Activated naive CD4-positive, alpha-beta T cell treated with anti-CD3 and anti-CD28 coated beads, Interleukin-2, amount 10 ng/mL, durations not matched to agents 7 days and 5 days (primary cell): ENCODE measurements at regions not wholly inside any gene's neighbourhood (a gene's known extent, or its start where the extent isn't known, plus 50 kb on each side); places are given as distances from the start of the nearest gene placed in this dataset.

ENCODE experiments used
- CTCF ChIA-PET: fragments of 350-600 bp; sonication (Branson Sonifier 250); formaldehyde crosslinking; loops from one replicate; lab custom pipeline; 2021; ENCODE audit warnings: antibody characterized with exemption; lab: Charles Lee
- DNase-seq: peaks from one replicate; pipeline ENCODE4 v3.0.0-alpha.2; 2020
- H3K27ac Mint-ChIP-seq: one replicate; pipeline ENCODE4 v1.8.0; 2021; ENCODE audit warnings: mild to moderate bottlenecking, moderate library complexity, mixed read lengths
- H3K27me3 Mint-ChIP-seq: one replicate; pipeline ENCODE4 v1.8.0; 2021; ENCODE audit warnings: mild to moderate bottlenecking, mixed read lengths
- H3K36me3 Mint-ChIP-seq: one replicate; pipeline ENCODE4 v1.8.0; 2021; ENCODE audit warnings: mixed read lengths
- H3K4me1 Mint-ChIP-seq: one replicate; pipeline ENCODE4 v1.8.0; 2021; ENCODE audit warnings: mixed read lengths
- H3K4me3 Mint-ChIP-seq: one replicate; pipeline ENCODE4 v1.8.0; 2021; ENCODE audit warnings: mild to moderate bottlenecking, moderate library complexity, mixed read lengths
- H3K9me3 Mint-ChIP-seq: one replicate; pipeline ENCODE4 v1.8.0; 2021; ENCODE audit warnings: mixed read lengths

DNA sequence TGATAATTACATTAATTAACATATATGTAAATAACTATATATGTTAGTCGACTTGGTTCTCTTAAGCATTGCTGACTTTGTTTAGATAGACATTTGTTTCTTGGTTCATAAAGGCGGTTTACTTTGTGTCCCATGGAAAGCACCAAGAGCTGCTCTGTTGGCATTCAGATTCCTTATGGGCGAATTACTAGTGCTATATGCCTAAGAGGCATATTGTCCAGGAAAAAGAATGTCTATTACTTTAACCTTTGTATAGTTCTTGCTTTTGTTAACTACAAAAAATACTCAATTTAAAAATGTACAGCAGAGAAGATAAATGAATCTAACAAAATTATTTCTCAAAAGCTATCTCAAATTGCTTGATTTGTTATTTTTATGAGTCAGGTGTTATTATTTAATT lies 532.8 kb downstream of the FAT4 start:
- DNase-seq: no peak
- H3K27me3 Mint-ChIP-seq: no peaks in the 10 kb centered on the region
- H3K36me3 Mint-ChIP-seq: no peaks in the 10 kb centered on the region
- CTCF ChIA-PET: no interaction called here
- H3K4me3 Mint-ChIP-seq: no peak overlapping the region
- no peak overlapping the region for H3K27ac Mint-ChIP-seq
- H3K9me3 Mint-ChIP-seq: peaks cover 6% of the 10 kb centered on the region
- H3K4me1 Mint-ChIP-seq: no peaks in the 10 kb centered on the region

DNA sequence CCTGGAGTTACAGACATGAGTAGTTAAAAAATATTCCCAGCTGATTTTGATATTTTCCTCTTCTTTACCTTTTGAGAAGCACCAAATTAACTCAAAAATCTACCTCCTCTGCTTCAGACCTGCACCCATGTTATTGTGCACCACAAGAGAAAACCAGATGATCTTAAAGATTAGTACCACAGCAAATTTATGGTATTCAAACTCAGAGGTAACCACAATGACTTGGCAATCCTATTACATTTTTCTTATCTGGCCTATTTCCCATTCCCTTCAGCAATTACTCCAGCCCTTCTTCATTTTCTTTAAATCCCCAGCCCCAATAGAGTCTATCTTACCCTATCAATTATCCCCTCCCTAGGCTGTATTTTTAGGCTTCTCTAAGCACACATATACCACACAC lies 535.1 kb downstream of the FAT4 start:
- H3K27me3 Mint-ChIP-seq: no peaks in the 10 kb centered on the region
- H3K4me1 Mint-ChIP-seq: no peaks in the 10 kb centered on the region
- H3K27ac Mint-ChIP-seq: no peak overlapping the region
- DNase-seq: no peak
- H3K36me3 Mint-ChIP-seq: no peaks in the 10 kb centered on the region
- CTCF ChIA-PET: no interaction called here
- H3K9me3 Mint-ChIP-seq: peaks cover 6% of the 10 kb centered on the region
- no peak overlapping the region for H3K4me3 Mint-ChIP-seq

DNA sequence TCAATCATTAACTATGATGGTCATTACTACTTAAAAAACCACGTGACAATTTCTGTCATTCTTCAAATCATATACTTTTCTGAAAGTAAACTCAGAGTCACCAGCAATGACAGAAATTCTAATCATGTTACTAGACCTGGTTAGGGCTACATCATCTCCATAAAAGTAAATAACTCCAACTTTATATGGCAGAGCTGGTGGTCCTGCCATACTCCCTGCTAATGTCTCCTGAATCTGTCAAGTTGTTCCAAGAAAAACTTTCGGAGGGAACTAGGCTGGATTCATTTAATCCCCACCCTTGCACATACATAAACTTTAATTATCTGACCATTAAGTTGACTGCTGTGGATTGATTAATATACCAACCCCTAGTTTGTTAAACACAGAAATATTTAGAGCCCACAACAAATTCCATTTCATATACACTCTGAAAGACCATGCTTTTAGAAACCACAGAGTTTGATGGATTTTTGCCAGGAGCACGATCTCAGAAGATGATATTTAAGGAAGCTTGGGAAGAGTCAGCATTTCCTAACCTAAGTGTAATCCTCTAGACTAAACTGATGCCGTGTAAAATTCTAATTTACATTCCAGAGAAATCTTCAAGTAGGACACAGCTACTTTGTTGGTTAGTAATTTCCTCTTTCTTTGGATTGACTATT lies 577.0 kb downstream of the FAT4 start:
- Mint-ChIP-seq H3K27ac (no peak overlapping the region), H3K27me3 (no peaks in the 10 kb centered on the region), H3K4me3 (no peak overlapping the region), H3K36me3 (no peaks in the 10 kb centered on the region), H3K9me3 (peaks cover 16% of the 10 kb centered on the region), H3K4me1 (no peaks in the 10 kb centered on the region)
- no peak for DNase-seq
- CTCF ChIA-PET: no interaction called here

- H3K27ac Mint-ChIP-seq: no peak overlapping the region
- no peaks in the 10 kb centered on the region for H3K27me3 Mint-ChIP-seq
- no peaks in the 10 kb centered on the region for H3K36me3 Mint-ChIP-seq
- no peak for DNase-seq
- H3K4me3 Mint-ChIP-seq: no peak overlapping the region
- H3K9me3 Mint-ChIP-seq: peaks cover 2% of the 10 kb centered on the region
- CTCF ChIA-PET: no interaction called here
- no peaks in the 10 kb centered on the region for H3K4me1 Mint-ChIP-seq
Measured at GRCh38 chr4:125904802-125905201, 590.0 kb downstream of the FAT4 start.

- CTCF ChIA-PET: no interaction called here
Measured at GRCh38 chr4:125911058-125911457, 596.3 kb downstream of the FAT4 start.

DNA sequence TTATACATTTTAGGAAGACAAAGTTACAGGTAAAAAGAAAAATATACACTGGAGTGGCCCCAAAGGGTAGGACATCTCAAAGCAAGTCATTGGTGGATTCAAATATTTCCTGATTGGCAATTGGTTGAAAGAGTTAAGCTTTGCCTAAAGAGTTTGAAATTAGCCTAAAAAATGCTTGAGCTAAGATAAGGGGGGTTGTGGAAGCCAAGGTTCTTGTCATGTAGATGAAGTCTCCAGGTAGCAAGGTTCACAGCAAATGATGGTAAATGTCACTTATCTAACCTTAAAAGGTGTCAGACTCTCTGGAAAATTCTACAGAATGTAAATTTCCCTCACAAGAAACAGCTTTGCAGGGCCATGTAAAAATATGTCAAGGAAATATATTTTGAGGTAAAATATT lies 596.7 kb downstream of the FAT4 start:
- H3K27me3 Mint-ChIP-seq: no peaks in the 10 kb centered on the region

More at GRCh38 chr4:125911058-125911457, 596.3 kb downstream of the FAT4 start:
- peaks cover 2% of the 10 kb centered on the region for H3K9me3 Mint-ChIP-seq
- H3K27ac Mint-ChIP-seq: no peak overlapping the region
- no peaks in the 10 kb centered on the region for H3K27me3 Mint-ChIP-seq
- H3K4me1 Mint-ChIP-seq: no peaks in the 10 kb centered on the region
- no peak overlapping the region for H3K4me3 Mint-ChIP-seq
- no peaks in the 10 kb centered on the region for H3K36me3 Mint-ChIP-seq
- no peak for DNase-seq

GRCh38 chr4:125917559-125917958 lies 602.8 kb downstream of the FAT4 start:
- Mint-ChIP-seq H3K27me3 (no peaks in the 10 kb centered on the region), H3K4me3 (no peak overlapping the region), H3K27ac (no peak overlapping the region), H3K4me1 (no peaks in the 10 kb centered on the region), H3K36me3 (no peaks in the 10 kb centered on the region), H3K9me3 (no peaks in the 10 kb centered on the region)
- CTCF ChIA-PET: no interaction called here
- DNase-seq: no peak

More for the DNA sequence above, 596.7 kb downstream of the FAT4 start:
- CTCF ChIA-PET: no interaction called here
- Mint-ChIP-seq H3K9me3 (peaks cover 2% of the 10 kb centered on the region), H3K27ac (no peak overlapping the region), H3K36me3 (no peaks in the 10 kb centered on the region), H3K4me3 (no peak overlapping the region), H3K4me1 (no peaks in the 10 kb centered on the region)
- DNase-seq: no peak

DNA sequence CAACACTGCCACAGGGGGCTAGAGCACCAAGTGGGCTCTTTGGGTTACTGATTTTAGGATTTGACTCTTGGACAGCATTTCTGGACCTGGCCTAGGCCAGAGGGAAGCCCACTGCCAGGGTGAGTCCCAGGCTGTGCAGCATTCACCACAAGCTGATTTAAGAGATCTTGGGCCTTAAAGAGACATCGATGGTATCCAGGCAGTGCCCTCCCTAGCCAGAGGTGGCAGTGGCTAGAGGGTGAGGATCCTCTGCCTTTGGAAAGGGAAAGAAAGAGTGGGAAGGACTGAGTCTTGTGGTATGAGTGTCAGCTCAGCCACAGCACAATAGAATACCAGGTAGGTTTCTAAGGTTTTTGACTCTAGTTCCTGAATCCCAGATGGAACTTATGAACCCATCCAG lies 613.9 kb downstream of the FAT4 start:
- peaks cover 10% of the 10 kb centered on the region for H3K9me3 Mint-ChIP-seq
- no peak overlapping the region for H3K4me3 Mint-ChIP-seq
- CTCF ChIA-PET: no interaction called here
- no peak for DNase-seq
- H3K4me1 Mint-ChIP-seq: no peaks in the 10 kb centered on the region
- H3K27ac Mint-ChIP-seq: no peak overlapping the region
- H3K36me3 Mint-ChIP-seq: no peaks in the 10 kb centered on the region
- no peaks in the 10 kb centered on the region for H3K27me3 Mint-ChIP-seq

DNA sequence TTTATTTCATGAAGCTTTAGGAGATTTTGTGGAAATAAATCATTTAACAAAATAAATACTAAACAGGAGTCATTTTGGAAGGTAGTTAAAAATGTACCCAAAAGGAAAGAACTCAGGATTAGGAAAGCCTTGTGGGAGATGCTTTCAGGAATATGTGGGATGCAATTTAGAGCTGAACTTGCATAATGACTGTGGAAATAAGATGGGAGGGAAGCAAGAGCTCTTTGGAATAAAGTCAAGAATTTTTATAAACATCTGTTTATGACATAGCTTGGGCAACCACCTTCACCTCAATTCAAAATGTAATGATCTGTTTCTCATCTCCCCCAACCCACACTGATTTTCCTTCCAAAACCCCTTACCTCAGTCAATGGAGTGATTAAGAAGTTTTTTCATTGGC lies 623.8 kb downstream of the FAT4 start:
- no peaks in the 10 kb centered on the region for H3K27me3 Mint-ChIP-seq
- H3K27ac Mint-ChIP-seq: no peak overlapping the region
- no peaks in the 10 kb centered on the region for H3K4me1 Mint-ChIP-seq
- CTCF ChIA-PET: no interaction called here
- no peaks in the 10 kb centered on the region for H3K36me3 Mint-ChIP-seq
- no peak overlapping the region for H3K4me3 Mint-ChIP-seq
- no peak for DNase-seq
- peaks cover 10% of the 10 kb centered on the region for H3K9me3 Mint-ChIP-seq

DNA sequence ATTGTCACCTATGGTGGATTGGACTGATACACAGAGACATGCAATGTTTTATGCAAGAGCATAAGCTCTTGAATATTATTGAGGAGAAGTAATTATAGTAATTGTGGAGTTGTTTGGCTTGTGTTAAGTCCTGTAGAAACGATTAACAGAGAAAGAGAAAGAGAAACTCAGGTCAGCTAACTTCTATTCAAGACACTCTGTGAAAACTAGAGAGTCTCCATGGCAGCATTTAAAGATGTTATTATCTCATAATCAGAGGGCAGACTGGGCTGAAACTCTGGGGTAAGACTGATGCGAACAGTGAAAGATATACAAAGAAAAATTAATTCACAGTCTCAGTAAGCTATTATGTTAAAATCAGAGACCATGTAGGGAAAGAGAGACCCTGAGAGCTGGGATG lies 625.7 kb downstream of the FAT4 start:
- no peak overlapping the region for H3K27ac Mint-ChIP-seq
- CTCF ChIA-PET: interaction anchor here (0.6 kb wide), 1 partner anchor 13 kb away, joined by 3 read pairs; no protein-coding TSS in a partner anchor
- DNase-seq: no peak

DNA sequence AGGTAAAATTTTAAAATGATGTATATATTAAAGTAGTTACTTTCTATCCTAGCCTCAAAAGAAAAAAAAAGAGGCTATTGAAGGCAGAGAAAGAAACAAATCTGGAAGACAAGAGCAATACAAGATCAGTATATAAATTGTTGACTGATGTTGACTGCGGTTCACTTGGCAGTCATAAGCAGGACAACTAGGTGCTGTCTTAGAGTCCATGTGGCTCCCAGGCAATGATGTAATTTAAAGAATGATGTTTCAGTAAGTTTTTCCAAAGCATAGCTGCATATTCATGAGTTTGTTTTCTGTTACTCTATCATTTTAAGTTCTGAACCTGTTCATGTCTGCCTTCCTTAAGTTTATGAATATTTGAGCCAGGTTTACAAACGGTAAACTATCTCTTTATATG lies 630.2 kb downstream of the FAT4 start:
- DNase-seq: no peak
- CTCF ChIA-PET: interaction anchor here (0.5 kb wide), 1 partner anchor 698 kb away, joined by 3 read pairs; no protein-coding TSS in a partner anchor
- H3K4me3 Mint-ChIP-seq: no peak overlapping the region
- peaks cover 4% of the 10 kb centered on the region for H3K9me3 Mint-ChIP-seq
- H3K27me3 Mint-ChIP-seq: no peaks in the 10 kb centered on the region
- no peaks in the 10 kb centered on the region for H3K4me1 Mint-ChIP-seq
- no peaks in the 10 kb centered on the region for H3K36me3 Mint-ChIP-seq
- H3K27ac Mint-ChIP-seq: no peak overlapping the region

More for the DNA sequence above, 625.7 kb downstream of the FAT4 start:
- H3K9me3 Mint-ChIP-seq: peaks cover 8% of the 10 kb centered on the region
- no peak overlapping the region for H3K4me3 Mint-ChIP-seq
- H3K4me1 Mint-ChIP-seq: no peaks in the 10 kb centered on the region
- H3K27me3 Mint-ChIP-seq: no peaks in the 10 kb centered on the region
- no peaks in the 10 kb centered on the region for H3K36me3 Mint-ChIP-seq

DNA sequence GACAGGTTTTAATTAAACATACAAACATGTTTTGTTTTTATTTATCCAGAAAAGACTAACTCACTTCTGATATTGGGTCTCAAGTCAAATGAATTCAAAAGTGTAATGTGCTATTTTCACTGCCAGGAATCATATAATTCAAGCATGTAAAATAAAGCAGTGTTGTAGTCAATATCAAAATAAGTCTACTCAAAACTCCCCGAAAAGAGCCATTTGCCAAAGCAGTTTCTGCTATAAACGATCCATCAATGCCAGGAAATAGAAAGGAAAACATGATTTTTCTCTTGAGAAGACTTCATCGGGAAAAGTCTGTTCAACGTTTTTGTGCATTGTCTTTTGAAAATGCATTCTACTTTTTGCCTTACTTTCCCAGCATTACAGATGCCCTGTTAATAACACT lies 633.3 kb downstream of the FAT4 start:
- DNase-seq: no peak
- Mint-ChIP-seq H3K9me3 (peaks cover 4% of the 10 kb centered on the region), H3K27ac (no peak overlapping the region), H3K4me1 (no peaks in the 10 kb centered on the region), H3K27me3 (no peaks in the 10 kb centered on the region), H3K4me3 (no peak overlapping the region), H3K36me3 (no peaks in the 10 kb centered on the region)
- CTCF ChIA-PET: no interaction called here

GRCh38 chr4:125951261-125951887 lies 636.6 kb downstream of the FAT4 start:
- DNase-seq: no peak
- H3K36me3 Mint-ChIP-seq: no peaks in the 10 kb centered on the region
- H3K27ac Mint-ChIP-seq: no peak overlapping the region
- CTCF ChIA-PET: no interaction called here
- H3K9me3 Mint-ChIP-seq: no peaks in the 10 kb centered on the region
- H3K4me3 Mint-ChIP-seq: no peak overlapping the region
- no peaks in the 10 kb centered on the region for H3K27me3 Mint-ChIP-seq
- no peaks in the 10 kb centered on the region for H3K4me1 Mint-ChIP-seq

- no peaks in the 10 kb centered on the region for H3K4me1 Mint-ChIP-seq
- H3K27ac Mint-ChIP-seq: no peak overlapping the region
- no peak overlapping the region for H3K4me3 Mint-ChIP-seq
- H3K36me3 Mint-ChIP-seq: no peaks in the 10 kb centered on the region
- DNase-seq: no peak
- CTCF ChIA-PET: no interaction called here
- no peaks in the 10 kb centered on the region for H3K27me3 Mint-ChIP-seq
- no peaks in the 10 kb centered on the region for H3K9me3 Mint-ChIP-seq
Measured at GRCh38 chr4:125952631-125953030, 637.9 kb downstream of the FAT4 start.

- Mint-ChIP-seq H3K27me3 (no peaks in the 10 kb centered on the region), H3K4me3 (no peak overlapping the region), H3K4me1 (no peaks in the 10 kb centered on the region), H3K27ac (no peak overlapping the region), H3K9me3 (peaks cover 4% of the 10 kb centered on the region), H3K36me3 (no peaks in the 10 kb centered on the region)
- DNase-seq: no peak
- CTCF ChIA-PET: no interaction called here
Measured at GRCh38 chr4:125956276-125956675, 641.5 kb downstream of the FAT4 start.
